ENCODE measurements at regions not wholly inside any gene's neighbourhood (a gene's known extent, or its start where the extent isn't known, plus 50 kb on each side); places are given as distances from the start of the nearest gene placed in this dataset.

DNA sequence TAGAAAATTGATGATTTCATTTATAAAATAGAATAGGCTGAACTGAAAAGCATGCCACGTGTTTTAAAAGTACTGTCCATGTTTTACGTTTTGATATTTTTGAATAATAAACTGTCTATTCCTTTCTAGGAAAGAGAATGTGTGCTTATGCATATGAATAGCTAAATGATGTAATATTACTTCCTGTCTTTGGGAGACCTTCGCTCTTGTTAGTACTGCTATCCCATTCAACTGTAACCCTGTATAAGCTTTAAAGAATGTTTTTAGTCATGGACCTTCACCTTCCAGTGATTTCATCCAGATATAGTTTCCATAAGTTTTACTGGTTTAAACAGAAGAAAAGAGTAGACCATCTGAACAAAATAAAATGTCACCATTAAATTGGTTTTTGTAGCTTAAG, 274.4 kb upstream of the SEMA3A start:
- no peak for DNase-seq
- TF ChIP-seq POLR2A (IDR thresholded peaks at IDR 0.05; ENCODE audit: low read length) = no peak

GRCh38 chr7:84462259-84462658, 267.7 kb upstream of the SEMA3A start:
- no peak for TF ChIP-seq GATA1 (IDR thresholded peaks at IDR 0.05; ENCODE audit: low read depth, low read length)
- no peak for TF ChIP-seq POLR2A (IDR thresholded peaks at IDR 0.05; ENCODE audit: low read length)
- DNase-seq = no peak

- no peak for DNase-seq
- no peak for TF ChIP-seq POLR2A (IDR thresholded peaks at IDR 0.05; ENCODE audit: low read length)
Observed at GRCh38 chr7:84461093-84461492, 266.5 kb upstream of the SEMA3A start.

GRCh38 chr7:84455788-84456187, 261.2 kb upstream of the SEMA3A start:
- no peak for DNase-seq
- no peak for TF ChIP-seq POLR2A (IDR thresholded peaks at IDR 0.05; ENCODE audit: low read length)
- TF ChIP-seq GATA1 (IDR thresholded peaks at IDR 0.05; ENCODE audit: low read depth, low read length) = no peak

DNA sequence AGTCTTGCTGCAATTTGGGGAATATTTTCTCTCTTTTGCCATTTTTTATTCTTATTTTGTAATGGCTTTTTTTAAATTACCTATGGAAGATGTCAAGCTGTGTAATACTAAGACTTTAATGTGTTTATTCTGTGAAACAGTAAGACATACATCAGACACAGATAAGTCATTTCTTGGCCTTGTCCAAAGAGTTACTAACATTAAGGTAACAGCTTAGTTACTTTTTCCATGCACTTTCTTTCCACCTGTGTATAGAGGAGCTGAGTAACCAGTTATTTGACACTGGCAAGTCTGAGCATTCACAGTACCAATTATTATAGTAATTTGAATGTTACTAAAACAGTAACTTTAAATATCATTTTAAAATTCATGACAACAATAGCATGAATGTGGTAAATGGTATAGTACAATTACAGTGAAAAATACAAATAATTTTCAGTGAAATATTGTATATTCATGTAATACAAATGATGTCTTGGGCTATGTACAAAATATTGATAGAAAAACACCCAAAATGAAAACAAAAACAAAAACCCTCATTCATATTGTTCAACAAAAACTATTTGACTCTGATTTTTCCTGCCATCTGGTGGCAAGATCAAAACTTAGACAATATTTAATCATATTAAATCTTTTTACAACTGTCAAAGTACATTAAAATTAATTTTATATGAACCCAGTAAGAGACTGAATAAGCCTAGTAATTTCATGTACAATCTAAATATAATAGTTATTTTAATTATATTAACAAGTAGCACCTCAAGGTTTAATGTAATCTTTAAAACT, 259.8 kb upstream of the SEMA3A start:
- TF ChIP-seq GATA1 (IDR thresholded peaks at IDR 0.05; ENCODE audit: low read depth, low read length) (no peak), POLR2A (IDR thresholded peaks at IDR 0.05; ENCODE audit: low read length) (no peak)
- no peak for DNase-seq

GRCh38 chr7:84452618-84453017, 258.0 kb upstream of the SEMA3A start:
- TF ChIP-seq GATA1 (IDR thresholded peaks at IDR 0.05; ENCODE audit: low read depth, low read length) (no peak), POLR2A (IDR thresholded peaks at IDR 0.05; ENCODE audit: low read length) (no peak)

DNA sequence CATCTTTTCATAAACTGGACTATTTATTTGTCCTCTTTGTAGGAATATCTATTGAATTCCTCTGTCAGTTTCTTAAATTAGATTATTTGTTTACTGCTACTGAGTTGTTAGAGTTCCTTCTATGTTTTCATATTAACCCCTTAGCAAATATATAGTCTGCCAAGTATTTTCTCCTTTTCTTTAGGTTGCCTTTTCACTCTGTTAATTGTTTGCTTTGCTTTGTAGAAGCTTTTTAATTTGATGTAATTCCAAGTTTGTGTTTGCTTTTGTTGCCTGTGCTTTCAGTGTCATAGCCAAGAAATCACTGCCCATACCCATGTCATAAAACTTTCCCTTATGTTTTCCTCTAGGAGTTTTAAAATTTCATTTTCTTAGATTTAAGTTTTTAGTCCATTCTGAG, 256.2 kb upstream of the SEMA3A start:
- no peak for TF ChIP-seq GATA1 (IDR thresholded peaks at IDR 0.05; ENCODE audit: low read depth, low read length)

More at GRCh38 chr7:84452618-84453017, 258.0 kb upstream of the SEMA3A start:
- no peak for DNase-seq

DNA sequence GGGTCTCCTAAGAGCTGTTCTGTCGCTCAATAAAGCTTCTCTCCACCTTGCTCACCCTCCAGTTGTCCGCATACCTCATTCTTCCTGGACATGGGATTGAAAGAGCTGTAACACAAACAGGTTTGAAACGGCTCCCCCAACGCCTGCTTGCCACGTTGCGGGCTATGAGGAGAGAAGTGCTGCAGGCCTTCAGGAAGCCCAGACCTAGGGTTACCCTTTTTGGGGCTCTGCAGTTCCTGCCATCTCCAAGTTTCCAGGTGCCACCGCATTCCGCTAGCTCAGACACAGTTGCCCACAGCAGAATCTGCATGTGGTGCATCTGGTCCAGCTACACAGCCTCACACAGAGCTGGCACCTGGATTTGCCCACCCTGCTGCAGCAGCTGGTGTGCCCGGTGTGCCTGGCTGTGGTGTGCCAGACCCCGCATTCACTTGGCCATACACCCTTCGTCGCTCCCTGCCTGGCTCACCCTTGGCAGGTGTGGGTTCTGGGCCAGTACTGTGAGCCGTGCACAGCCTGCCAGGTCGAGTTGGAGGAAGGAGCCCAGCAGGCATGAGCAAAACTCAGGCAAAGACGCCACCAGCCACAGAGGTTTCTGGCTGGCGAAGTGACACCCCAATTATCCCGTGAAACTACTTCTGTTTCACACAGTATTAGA, 253.2 kb upstream of the SEMA3A start:
- no peak for TF ChIP-seq POLR2A (IDR thresholded peaks at IDR 0.05; ENCODE audit: low read length)
- no peak for TF ChIP-seq GATA1 (IDR thresholded peaks at IDR 0.05; ENCODE audit: low read depth, low read length)
- no peak for DNase-seq

More for the DNA sequence above, 256.2 kb upstream of the SEMA3A start:
- no peak for DNase-seq

DNA sequence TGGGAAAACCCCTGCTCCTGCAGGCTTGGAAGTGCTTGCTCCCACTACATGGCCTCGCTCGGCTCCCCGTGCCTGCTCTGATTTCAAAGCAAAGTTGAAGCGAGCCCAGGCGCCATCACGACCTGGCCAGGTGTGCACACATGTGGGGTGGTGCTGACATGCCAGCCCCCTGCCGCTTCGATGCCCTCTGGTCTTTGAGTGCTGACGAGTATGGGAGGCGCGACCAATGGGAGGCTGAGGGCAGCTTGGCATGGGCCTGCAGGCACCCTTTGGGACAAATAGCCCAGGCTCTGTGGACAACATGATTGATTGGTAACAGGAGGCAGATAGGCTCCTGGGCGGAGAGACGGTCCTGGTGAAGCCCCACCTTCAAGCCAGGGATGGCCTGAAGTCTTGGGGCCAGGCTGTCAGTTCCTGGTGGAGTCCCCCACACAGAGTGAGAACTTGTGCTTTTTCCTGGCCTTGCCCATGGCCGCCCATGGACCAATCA, 252.4 kb upstream of the SEMA3A start:
- TF ChIP-seq POLR2A (IDR thresholded peaks at IDR 0.05; ENCODE audit: low read length) (no peak), GATA1 (IDR thresholded peaks at IDR 0.05; ENCODE audit: low read depth, low read length) (no peak)
- DNase-seq = no peak

- no peak for DNase-seq
- TF ChIP-seq POLR2A (IDR thresholded peaks at IDR 0.05; ENCODE audit: low read length) (no peak), GATA1 (IDR thresholded peaks at IDR 0.05; ENCODE audit: low read depth, low read length) (no peak)
Observed at GRCh38 chr7:84425702-84426259, 231.2 kb upstream of the SEMA3A start.

DNA sequence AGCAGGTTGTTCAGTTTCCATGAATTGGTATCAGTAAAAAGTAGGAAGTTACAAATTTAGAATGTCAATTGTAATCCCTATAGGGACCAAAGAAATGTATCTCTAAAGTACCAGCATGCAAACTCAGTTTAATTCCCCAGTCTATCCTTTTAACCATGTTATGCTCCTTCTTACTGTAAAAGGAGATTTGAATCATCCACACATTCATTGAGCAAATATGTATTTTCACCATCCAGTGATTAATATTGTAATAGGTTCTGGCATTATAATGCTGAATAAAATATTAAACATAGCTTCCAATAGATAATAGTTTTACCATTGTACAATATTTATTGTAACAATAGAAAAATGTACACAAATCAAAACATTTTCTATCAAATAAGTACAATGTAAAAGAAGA, 228.2 kb upstream of the SEMA3A start:
- no peak for DNase-seq
- TF ChIP-seq GATA1 (IDR thresholded peaks at IDR 0.05; ENCODE audit: low read depth, low read length) (no peak), POLR2A (IDR thresholded peaks at IDR 0.05; ENCODE audit: low read length) (no peak)

GRCh38 chr7:84412161-84412969, 217.8 kb upstream of the SEMA3A start:
- no peak for TF ChIP-seq POLR2A (IDR thresholded peaks at IDR 0.05; ENCODE audit: low read length)
- no peak for TF ChIP-seq GATA1 (IDR thresholded peaks at IDR 0.05; ENCODE audit: low read depth, low read length)
- no peak for DNase-seq

DNA sequence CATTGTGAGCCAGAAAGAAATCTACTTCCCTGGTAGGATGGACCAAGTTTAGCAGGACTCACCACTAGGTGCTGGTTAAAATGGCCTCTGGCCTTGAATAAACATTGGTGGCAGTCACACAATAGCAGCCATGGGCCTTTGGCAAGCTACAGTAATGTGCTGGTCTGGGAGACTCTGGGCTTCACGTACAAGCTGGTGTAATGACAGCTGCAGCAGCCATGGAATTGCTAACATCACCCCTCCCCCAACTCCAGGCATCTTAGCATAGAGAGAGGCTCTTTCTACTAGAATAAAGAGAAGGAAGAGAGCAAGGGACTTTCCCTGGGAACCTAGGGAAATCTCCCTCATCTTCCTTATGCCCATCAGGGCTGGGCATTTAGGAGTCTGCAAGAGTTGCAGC, 205.1 kb upstream of the SEMA3A start:
- no peak for DNase-seq
- TF ChIP-seq GATA1 (IDR thresholded peaks at IDR 0.05; ENCODE audit: low read depth, low read length) (no peak), POLR2A (IDR thresholded peaks at IDR 0.05; ENCODE audit: low read length) (no peak)

- no peak for TF ChIP-seq GATA1 (IDR thresholded peaks at IDR 0.05; ENCODE audit: low read depth, low read length)
- no peak for TF ChIP-seq POLR2A (IDR thresholded peaks at IDR 0.05; ENCODE audit: low read length)
- DNase-seq = no peak
Observed at GRCh38 chr7:84394219-84394618, 199.6 kb upstream of the SEMA3A start.
